K562 (cell line): ENCODE measurements at regions not wholly inside any gene's neighbourhood (a gene's known extent, or its start where the extent isn't known, plus 50 kb on each side); places are given as distances from the start of the nearest gene placed in this dataset.

ENCODE experiments used
- HSF4 ChIP-seq: fragments of 250-450 bp; sonication (Bioruptor Pico); IDR thresholded peaks from 2 replicates; pipeline ENCODE4 v2.1.2; 2022; ENCODE audit warnings: mild to moderate bottlenecking, moderate library complexity, borderline replicate concordance
- NFYB ChIP-seq: IDR thresholded peaks from 2 replicates; pipeline ENCODE4 v1.6.1; 2011; ENCODE audit warnings: mild to moderate bottlenecking, moderate library complexity; ENCODE audit not compliant: insufficient read length; ENCODE audit errors: extremely low read depth
- ZNF644 ChIP-seq: fragments of 200-800 bp; sonication (Bioruptor generic); IDR thresholded peaks from 2 replicates; pipeline ENCODE4 v1.6.1; 2016; ENCODE audit warnings: low read depth, missing genetic modification characterization, missing compliant biosample characterization
- TF ChIP-seq, protein P1 (sequence below), 2 experiments: fragments of 450-650 bp in 1 of 2; sonication (generic) in 1 of 2; formaldehyde crosslinking in 1 of 2; IDR thresholded peaks; 2 replicates each; pipeline versions ENCODE4 v1.7.1 to v1.9.0; 2016 to 2022; ENCODE audit warnings: inconsistent platforms in 1 of 2, mild to moderate bottlenecking in 1 of 2, missing genetic modification reagents in 1 of 2

DNA sequence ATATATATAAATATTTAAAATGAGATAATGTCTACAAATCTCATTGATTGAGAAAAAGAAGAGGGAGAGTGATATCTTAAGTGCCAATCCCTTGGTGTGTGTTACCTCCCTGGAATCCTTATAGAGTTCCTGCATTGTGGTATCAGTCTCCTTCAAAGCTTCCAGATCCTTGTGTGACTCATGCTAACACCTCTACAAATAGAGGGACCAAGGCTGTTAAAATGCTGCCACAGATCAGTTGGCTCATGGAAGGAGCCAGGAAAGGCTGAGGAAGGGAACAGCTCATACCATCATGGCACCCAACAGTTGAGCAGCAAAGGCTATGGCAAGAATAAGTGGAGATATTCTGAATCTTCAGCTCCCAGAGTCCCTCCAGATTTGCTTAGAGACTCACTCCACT is 163.6 kb upstream of the ISX start (continued):
- TF ChIP-seq, protein P1, sequence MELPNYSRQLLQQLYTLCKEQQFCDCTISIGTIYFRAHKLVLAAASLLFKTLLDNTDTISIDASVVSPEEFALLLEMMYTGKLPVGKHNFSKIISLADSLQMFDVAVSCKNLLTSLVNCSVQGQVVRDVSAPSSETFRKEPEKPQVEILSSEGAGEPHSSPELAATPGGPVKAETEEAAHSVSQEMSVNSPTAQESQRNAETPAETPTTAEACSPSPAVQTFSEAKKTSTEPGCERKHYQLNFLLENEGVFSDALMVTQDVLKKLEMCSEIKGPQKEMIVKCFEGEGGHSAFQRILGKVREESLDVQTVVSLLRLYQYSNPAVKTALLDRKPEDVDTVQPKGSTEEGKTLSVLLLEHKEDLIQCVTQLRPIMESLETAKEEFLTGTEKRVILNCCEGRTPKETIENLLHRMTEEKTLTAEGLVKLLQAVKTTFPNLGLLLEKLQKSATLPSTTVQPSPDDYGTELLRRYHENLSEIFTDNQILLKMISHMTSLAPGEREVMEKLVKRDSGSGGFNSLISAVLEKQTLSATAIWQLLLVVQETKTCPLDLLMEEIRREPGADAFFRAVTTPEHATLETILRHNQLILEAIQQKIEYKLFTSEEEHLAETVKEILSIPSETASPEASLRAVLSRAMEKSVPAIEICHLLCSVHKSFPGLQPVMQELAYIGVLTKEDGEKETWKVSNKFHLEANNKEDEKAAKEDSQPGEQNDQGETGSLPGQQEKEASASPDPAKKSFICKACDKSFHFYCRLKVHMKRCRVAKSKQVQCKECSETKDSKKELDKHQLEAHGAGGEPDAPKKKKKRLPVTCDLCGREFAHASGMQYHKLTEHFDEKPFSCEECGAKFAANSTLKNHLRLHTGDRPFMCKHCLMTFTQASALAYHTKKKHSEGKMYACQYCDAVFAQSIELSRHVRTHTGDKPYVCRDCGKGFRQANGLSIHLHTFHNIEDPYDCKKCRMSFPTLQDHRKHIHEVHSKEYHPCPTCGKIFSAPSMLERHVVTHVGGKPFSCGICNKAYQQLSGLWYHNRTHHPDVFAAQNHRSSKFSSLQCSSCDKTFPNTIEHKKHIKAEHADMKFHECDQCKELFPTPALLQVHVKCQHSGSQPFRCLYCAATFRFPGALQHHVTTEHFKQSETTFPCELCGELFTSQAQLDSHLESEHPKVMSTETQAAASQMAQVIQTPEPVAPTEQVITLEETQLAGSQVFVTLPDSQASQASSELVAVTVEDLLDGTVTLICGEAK (IDR thresholded peaks at IDR 0.05): no peak
- TF ChIP-seq, protein P1 (CRISPR knock-in tag; IDR thresholded peaks at IDR 0.05): no peak
- no peak for TF ChIP-seq HSF4 (CRISPR knock-in tag)
- no peak for TF ChIP-seq ZNF644 (tag)
- TF ChIP-seq NFYB: no peak
